HepG2 (cell line): ENCODE measurements at regions not wholly inside any gene's neighbourhood (a gene's known extent, or its start where the extent isn't known, plus 50 kb on each side); places are given as distances from the start of the nearest gene placed in this dataset.

Experiments used
- ATAC-seq: fragments of 200-7000 bp; cut with Tn5 transposase; 3 replicates; pipeline ENCODE4 v1.9.1; 2020; ENCODE audit warnings: mild to moderate bottlenecking, moderate library complexity
- BruUV-seq: library from RNA; stranded (reverse); fragments of 400-500 nt; replicated peaks from 2 replicates; lab custom pipeline; 2021; lab: Mats Ljungman, UMichigan
- CTCF ChIA-PET: fragments of 300-600 bp; formaldehyde crosslinking; extraction: SDS; loops from one replicate; lab custom pipeline; 2021; ENCODE audit warnings: low total read pairs, inconsistent platforms, low intra/inter-chr PET ratio; lab: Yijun Ruan, JAX
- POLR2A ChIA-PET: fragments of 350-600 bp; sonication (Branson Sonifier 250); formaldehyde crosslinking; loops from one replicate; lab custom pipeline; 2020; ENCODE audit warnings: antibody characterized with exemption, inconsistent platforms; lab: Yijun Ruan, JAX
- DNase-seq: peaks from one replicate; pipeline ENCODE4 v3.0.0-alpha.2; 2015; ENCODE audit warnings: low spot score
- FAIRE-seq: peaks from 3 replicates; lab custom pipeline; 2011; peaks lifted over from hg19 to GRCh38; lab: Jason Lieb, UNC
- H2AFZ ChIP-seq: one replicate; pipeline ENCODE4 v1.6.1; 2011; ENCODE audit warnings: low read length, inconsistent platforms
- H3K27ac ChIP-seq: fragments of 300-600 bp; 3 replicates; pipeline ENCODE4 v1.8.0; 2011; ENCODE audit warnings: mixed run types, mild to moderate bottlenecking, mixed read lengths, low read length, inconsistent platforms; ENCODE audit not compliant: insufficient read depth; ENCODE audit errors: extremely low read length
- H3K27me3 ChIP-seq, 2 experiments: fragments of 200-600 bp in 1 of 2; 2 replicates in 1 of 2; 3 replicates in 1 of 2; pipeline versions ENCODE4 v1.6.0 to v1.8.0; 2011; ENCODE audit warnings: low read length in 2 of 2, mild to moderate bottlenecking in 2 of 2, moderate library complexity in 2 of 2, inconsistent platforms in 1 of 2; ENCODE audit not compliant: insufficient read depth in 2 of 2, control insufficient read depth in 1 of 2
- H3K36me3 ChIP-seq, 2 experiments: fragments of 200-600 bp in 1 of 2; replicated peaks in 1 of 2; 2 replicates in 1 of 2; 3 replicates in 1 of 2; pipeline versions ENCODE4 v1.5.1 to v1.8.0; 2011; ENCODE audit warnings: low read length in 2 of 2, inconsistent platforms in 1 of 2; ENCODE audit not compliant: insufficient read depth in 2 of 2, control insufficient read depth in 1 of 2
- H3K4me1 ChIP-seq: 2 replicates; pipeline ENCODE4 v1.5.1; 2012; ENCODE audit warnings: low read length, inconsistent platforms; ENCODE audit not compliant: insufficient read depth
- H3K4me2 ChIP-seq: 2 replicates; pipeline ENCODE4 v1.6.0; 2011; ENCODE audit warnings: low read depth, low read length, inconsistent platforms
- H3K4me3 ChIP-seq, 3 experiments: fragments of 200-600 bp in 1 of 3; sonication (generic), shearing (Covaris generic) in 1 of 3; replicated peaks in 1 of 3; 2 replicates each; pipeline ENCODE4 v1.5.1; 2011 to 2016; ENCODE audit warnings: low read length in 3 of 3, inconsistent platforms in 2 of 3, low read depth in 2 of 3, mild to moderate bottlenecking in 2 of 3, control low read depth in 1 of 3, mixed read lengths in 1 of 3; ENCODE audit not compliant: insufficient read depth in 1 of 3
- H3K79me2 ChIP-seq: one replicate; pipeline ENCODE4 v1.6.1; 2011; ENCODE audit warnings: low read length, inconsistent platforms; ENCODE audit not compliant: insufficient read depth
- H3K9ac ChIP-seq: 2 replicates; pipeline ENCODE4 v1.6.0; 2011; ENCODE audit warnings: mild to moderate bottlenecking, low read depth, low read length, inconsistent platforms; ENCODE audit not compliant: insufficient read depth
- H3K9me3 ChIP-seq: 2 replicates; pipeline ENCODE4 v1.5.1; 2012; ENCODE audit warnings: mild to moderate bottlenecking, low read length
- H4K20me1 ChIP-seq: 2 replicates; pipeline ENCODE4 v1.6.0; 2011; ENCODE audit warnings: inconsistent platforms, mild to moderate bottlenecking, low read length, moderate library complexity; ENCODE audit not compliant: insufficient read depth
- BRCA1 ChIP-seq: sonication (generic); formaldehyde crosslinking; IDR thresholded peaks from 2 replicates; pipeline ENCODE4 v1.4.0; 2020; ENCODE audit warnings: missing genetic modification reagents
- CBFB ChIP-seq: sonication (generic); formaldehyde crosslinking; IDR thresholded peaks from 2 replicates; pipeline ENCODE4 v1.4.0; 2020; ENCODE audit warnings: missing genetic modification reagents
- CEBPG ChIP-seq: IDR thresholded peaks from 2 replicates; pipeline ENCODE4 v1.6.1; 2016
- FOXP1 ChIP-seq, 2 experiments: fragments of 450-650 bp in 1 of 2; IDR thresholded peaks; 2 replicates each; pipeline ENCODE4 v1.6.1; 2017 to 2018; ENCODE audit warnings: antibody characterized with exemption in 1 of 2
- GMEB2 ChIP-seq: IDR thresholded peaks from 2 replicates; pipeline ENCODE4 v1.6.1; 2016; ENCODE audit warnings: missing biosample characterization, missing genetic modification reagents, low read depth
- ISL2 ChIP-seq: sonication (generic); formaldehyde crosslinking; IDR thresholded peaks from 2 replicates; pipeline ENCODE4 v1.5.0; 2020; ENCODE audit warnings: missing genetic modification reagents
- POGZ ChIP-seq: sonication (generic); formaldehyde crosslinking; IDR thresholded peaks from 2 replicates; pipeline ENCODE4 v1.4.0; 2020; ENCODE audit warnings: mild to moderate bottlenecking, missing genetic modification reagents
- ZFP36 ChIP-seq: fragments of 150-350 bp; IDR thresholded peaks from 2 replicates; pipeline ENCODE4 v1.6.1; 2018; ENCODE audit warnings: borderline replicate concordance, low read length, low read depth; ENCODE audit not compliant: partially characterized antibody
- ZNF207 ChIP-seq: fragments of 450-650 bp; IDR thresholded peaks from 2 replicates; pipeline ENCODE4 v1.6.1; 2016; ENCODE audit warnings: antibody characterized with exemption, borderline replicate concordance
- ZNF503 ChIP-seq: sonication (generic); formaldehyde crosslinking; IDR thresholded peaks from 2 replicates; pipeline ENCODE4 v1.4.0; 2020; ENCODE audit warnings: missing genetic modification reagents
- ZNF530 ChIP-seq: sonication (generic); formaldehyde crosslinking; IDR thresholded peaks from 2 replicates; pipeline ENCODE4 v1.5.0; 2020; ENCODE audit warnings: low read depth, mild to moderate bottlenecking, missing genetic modification reagents
- ZNF709 ChIP-seq: sonication (generic); formaldehyde crosslinking; IDR thresholded peaks from 2 replicates; pipeline ENCODE4 v1.5.0; 2020; ENCODE audit warnings: mild to moderate bottlenecking, missing genetic modification reagents
- ZNF773 ChIP-seq: sonication (generic); formaldehyde crosslinking; IDR thresholded peaks from 2 replicates; pipeline ENCODE4 v1.4.0; 2020; ENCODE audit warnings: missing genetic modification reagents, borderline replicate concordance
- ZNF792 ChIP-seq: IDR thresholded peaks from 2 replicates; pipeline ENCODE4 v1.6.1; 2016
- ZNF850 ChIP-seq: sonication (generic); formaldehyde crosslinking; conservative IDR thresholded peaks from 2 replicates; pipeline ENCODE4 v1.9.0; 2021; ENCODE audit warnings: mild to moderate bottlenecking, missing genetic modification reagents
- WGBS: methylation state at CpG from one replicate; pipeline ENCODE4 v1.1.6; 2017; ENCODE audit warnings: low lambda C conversion rate; 5-methylcytosine and 5-hydroxymethylcytosine counted together
- in situ Hi-C: cut with HindIII; loops from 2 replicates; pipeline ENCODE4 v1.10.0; 2017; ENCODE audit warnings: low pct_unique_long_range_greater_than_20kb; ENCODE audit not compliant: extremely low pct_ligation_motif_present
- intact Hi-C: fragments of 100-400 bp; cut with micrococcal nuclease; formaldehyde crosslinking; loops from one replicate; pipeline ENCODE4 v1.10.0; 2022; ENCODE audit not compliant: unreplicated experiment

- no peak for DNase-seq
- Histone ChIP-seq H3K4me3 (no peak overlapping the region), H3K79me2 (no peaks in the 10 kb centered on the region), H3K27ac (no peak overlapping the region), H3K9me3 (peaks cover 94% of the 10 kb centered on the region), H3K36me3 (no peaks in the 10 kb centered on the region), H3K9ac (no peak overlapping the region), H3K4me2 (no peak overlapping the region), H3K27me3 (no peaks in the 10 kb centered on the region), H4K20me1 (no peaks in the 10 kb centered on the region), H2AFZ (no peak overlapping the region), H3K4me1 (no peaks in the 10 kb centered on the region)
- ChIA-PET POLR2A (no interaction called here), CTCF (no interaction called here)
- no peak for TF ChIP-seq FOXP1 (IDR thresholded peaks at IDR 0.05)
- no peak for TF ChIP-seq FOXP1 (CRISPR knock-in tag; IDR thresholded peaks at IDR 0.05)
- TF ChIP-seq CEBPG (CRISPR knock-in tag): no peak
- TF ChIP-seq BRCA1 (CRISPR knock-in tag): no peak
- TF ChIP-seq ZFP36: no peak
- TF ChIP-seq ISL2 (CRISPR knock-in tag): no peak
- no peak for TF ChIP-seq GMEB2 (CRISPR knock-in tag)
- no peak for TF ChIP-seq ZNF530 (CRISPR knock-in tag)
- no peak for TF ChIP-seq ZNF207
- TF ChIP-seq CBFB (CRISPR knock-in tag): no peak
- no peak for TF ChIP-seq POGZ (CRISPR knock-in tag)
- TF ChIP-seq ZNF792 (CRISPR knock-in tag): no peak
- TF ChIP-seq ZNF709 (CRISPR knock-in tag): no peak
- no peak for TF ChIP-seq ZNF850 (CRISPR knock-in tag)
- no peak for TF ChIP-seq ZNF773
- TF ChIP-seq ZNF503 (CRISPR knock-in tag): no peak
- BruUV-seq: no TSS peak
- intact Hi-C loops (no loop called here), in situ Hi-C loops (no loop called here)
- WGBS: 6% methylated on average over 4 of the region's 4 CpGs
- FAIRE-seq: no peak
- no peak for ATAC-seq
Measured at GRCh38 chr4:14529653-14530052, 472.6 kb upstream of the CPEB2 start.
